ENCODE measurements at regions not wholly inside any gene's neighbourhood (a gene's known extent, or its start where the extent isn't known, plus 50 kb on each side); places are given as distances from the start of the nearest gene placed in this dataset.

GRCh38 chr3:24793896-24794295 lies 299.2 kb upstream of the THRB start:
- Histone ChIP-seq H2BK120ac (replicated peaks; ENCODE audit: low read depth, low read length) (no peak overlapping the region), H3K23me2 (ENCODE audit: low read depth, low read length) (no peaks in the 10 kb centered on the region), H3K27ac (ENCODE audit: low read depth, low read length) (no peak overlapping the region), H3K79me1 (ENCODE audit: low read depth, low read length) (no peaks in the 10 kb centered on the region), H4K5ac (ENCODE audit: insufficient read length, low read depth, low read length) (no peak overlapping the region), H2BK20ac (ENCODE audit: low read length) (no peak overlapping the region), H2BK5ac (ENCODE audit: low read depth, low read length) (no peak overlapping the region), H3K27me3 (replicated peaks in 1 of 4; ENCODE audit: control insufficient read depth in 3 of 4, extremely low read depth in 1 of 4, insufficient read depth in 3 of 4, low read length in 3 of 4) (no peaks in the 10 kb centered on the region), H4K91ac (replicated peaks; ENCODE audit: insufficient read length, low read length) (no peak overlapping the region), H4K8ac (ENCODE audit: extremely low read depth, insufficient read depth, low read length) (no peak overlapping the region; the same call in 1 of the 2 replicates), H3K4me2 (ENCODE audit: insufficient read depth in 1 of 2, low read depth in 2 of 2, low read length in 2 of 2) (no peak overlapping the region), H2AK5ac (ENCODE audit: low read depth, low read length) (no peak overlapping the region), H2BK12ac (ENCODE audit: low read depth, low read length) (no peak overlapping the region), H3K14ac (ENCODE audit: insufficient read length) (no peak overlapping the region), H3K4me1 (replicated peaks in 1 of 4; ENCODE audit: control insufficient read depth in 3 of 4, insufficient read depth in 4 of 4, low read length in 3 of 4) (no peaks in the 10 kb centered on the region), H4K20me1 (replicated peaks in 1 of 2; ENCODE audit: control insufficient read depth in 1 of 2, insufficient read depth in 2 of 2, low read length in 2 of 2) (no peaks in the 10 kb centered on the region), H3K9ac (replicated peaks in 1 of 4; ENCODE audit: extremely low read depth in 1 of 4, low read depth in 3 of 4, low read length in 3 of 4) (no peak overlapping the region), H3K4me3 (ENCODE audit: extremely low read depth in 1 of 4, insufficient read depth in 2 of 4, low read depth in 3 of 4, low read length in 4 of 4) (no peak overlapping the region), H3K18ac (ENCODE audit: extremely low read depth, low read length) (no peak overlapping the region), H2BK15ac (ENCODE audit: low read length) (no peak overlapping the region), H3K23ac (ENCODE audit: insufficient read length) (no peak overlapping the region), H3K79me2 (ENCODE audit: control insufficient read depth in 1 of 2, insufficient read depth in 2 of 2, low read length in 2 of 2) (no peaks in the 10 kb centered on the region), H3K36me3 (ENCODE audit: control insufficient read depth in 2 of 4, insufficient read depth in 4 of 4, low read length in 3 of 4) (no peaks in the 10 kb centered on the region), H3K56ac (replicated peaks; ENCODE audit: insufficient read length, low read depth, low read length) (no peak overlapping the region), H3K9me3 (ENCODE audit: insufficient read depth in 2 of 2, low read depth in 1 of 2, low read length in 1 of 2) (no peaks in the 10 kb centered on the region), H3K4ac (replicated peaks; ENCODE audit: insufficient read length, low read depth, low read length) (no peak overlapping the region), H2AFZ (ENCODE audit: low read length) (no peak overlapping the region)
- ChIA-PET POLR2A (ENCODE audit: partially characterized antibody) (no interaction called here), CTCF (ENCODE audit: partially characterized antibody) (interaction anchor here (0.7 kb wide), 1 partner anchor 543 kb away, joined by 3 read pairs; no protein-coding TSS in a partner anchor)
- 93% methylated on average over 5 of the region's 5 CpGs; no CpG with 5 or more reads in 1 of the 2 experiments for WGBS, 2 experiments (ENCODE audit: extremely low coverage in 1 of 2, insufficient coverage in 1 of 2, insufficient read length in 1 of 2, insufficient replicate concordance in 2 of 2, low coverage in 1 of 2, low lambda C conversion rate in 2 of 2, missing lambda C conversion rate in 1 of 2)
- TF ChIP-seq TCF12 (IDR thresholded peaks at IDR 0.05; ENCODE audit: low read depth, low read length) (no peak), TEAD4 (IDR thresholded peaks at IDR 0.05; ENCODE audit: low read depth, low read length) (no peak), KDM5A (IDR thresholded peaks at IDR 0.05; ENCODE audit: low read length) (no peak), CREB1 (IDR thresholded peaks at IDR 0.05) (no peak), ASH2L (IDR thresholded peaks at IDR 0.05; ENCODE audit: low read length) (no peak), CTBP2 (IDR thresholded peaks at IDR 0.05; ENCODE audit: borderline replicate concordance, insufficient read depth, insufficient read length, low read length) (no peak), NANOG (IDR thresholded peaks at IDR 0.05; ENCODE audit: insufficient read depth, low read depth, low read length, poor library complexity, severe bottlenecking) (no peak)
- DNase-seq (ENCODE audit: low read depth in 1 of 2, low spot score in 2 of 2) (no peak), FAIRE-seq (no peak)

Data from H1 (cell line).